Prostate gland (tissue), 2 donors: ENCODE measurements at regions not wholly inside any gene's neighbourhood (a gene's known extent, or its start where the extent isn't known, plus 50 kb on each side); places are given as distances from the start of the nearest gene placed in this dataset.

ENCODE experiments used
- CTCF ChIP-seq, 4 experiments: fragments of 200-600 bp in 2 of 4; fragments of 450-650 bp in 2 of 4; sonication (generic) in 2 of 4; IDR thresholded peaks; 1 replicate in 3 of 4; 2 replicates in 1 of 4; pipeline ENCODE4 v1.5.1; 2016 to 2019; ENCODE audit warnings: antibody characterized with exemption in 4 of 4, mild to moderate bottlenecking in 2 of 4, moderate library complexity in 2 of 4
- POLR2A ChIP-seq: fragments of 450-650 bp; IDR thresholded peaks from one replicate; pipeline ENCODE4 v1.6.1; 2016; ENCODE audit warnings: antibody characterized with exemption, mild to moderate bottlenecking
- POLR2AphosphoS5 ChIP-seq: sonication (generic); formaldehyde crosslinking; IDR thresholded peaks from one replicate; pipeline ENCODE4 v1.6.1; 2017; ENCODE audit warnings: antibody characterized with exemption

DNA sequence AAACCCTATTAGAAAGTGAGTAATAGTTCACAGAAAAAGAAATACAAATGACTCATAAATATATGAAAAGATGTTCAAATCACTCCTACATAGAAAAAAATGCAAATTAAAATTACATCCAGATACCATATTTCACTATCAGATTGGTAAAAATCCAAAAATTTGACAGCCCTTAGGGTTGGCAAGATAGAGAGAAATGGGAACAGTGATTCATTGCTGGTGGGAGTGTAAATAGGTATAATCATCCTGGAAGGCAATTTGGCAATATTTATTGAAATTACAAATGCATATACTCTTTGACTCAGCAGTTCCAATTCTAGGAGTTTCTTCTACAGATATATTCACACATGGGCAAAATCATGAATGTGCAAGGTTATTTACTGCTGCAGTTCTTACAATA, 273.5 kb downstream of the NR2F1-AS1 start:
- TF ChIP-seq CTCF (IDR thresholded peaks at IDR 0.05), result no peak
- TF ChIP-seq POLR2A, result no peak
- TF ChIP-seq POLR2AphosphoS5, result no peak
